Fibroblast of mammary gland (primary cell): ENCODE measurements at regions not wholly inside any gene's neighbourhood (a gene's known extent, or its start where the extent isn't known, plus 50 kb on each side); places are given as distances from the start of the nearest gene placed in this dataset.

Experiments used
- DNase-seq: peaks from one replicate; pipeline ENCODE4 v3.0.0-alpha.2; 2010; ENCODE audit warnings: low read depth
- H3K4me3 ChIP-seq: 2 replicates; pipeline ENCODE4 v1.5.1; 2011; ENCODE audit warnings: low read depth, mild to moderate bottlenecking, low read length, moderate library complexity; ENCODE audit not compliant: control insufficient read depth
- CTCF ChIP-seq: conservative IDR thresholded peaks from 2 replicates; pipeline ENCODE4 v1.5.1; 2011; ENCODE audit warnings: low read depth, low read length, inconsistent platforms; ENCODE audit not compliant: control insufficient read depth, insufficient read depth

GRCh38 chr10:78295242-78295641 is 261.6 kb downstream of the RPS24 start:
- no peak overlapping the region for H3K4me3 ChIP-seq
- DNase-seq: no peak
- TF ChIP-seq CTCF: no peak

- no peak for DNase-seq
- no peak overlapping the region for H3K4me3 ChIP-seq
- TF ChIP-seq CTCF: no peak
Observed at GRCh38 chr10:78296785-78297184, 263.1 kb downstream of the RPS24 start.

GRCh38 chr10:78297997-78298396 is 264.3 kb downstream of the RPS24 start:
- H3K4me3 ChIP-seq: no peak overlapping the region
- no peak for TF ChIP-seq CTCF
- DNase-seq: no peak

- TF ChIP-seq CTCF: no peak
- DNase-seq: no peak
- no peak overlapping the region for H3K4me3 ChIP-seq
Observed at GRCh38 chr10:78298835-78299234, 265.2 kb downstream of the RPS24 start.

GRCh38 chr10:78299851-78300468 is 266.3 kb downstream of the RPS24 start:
- no peak overlapping the region for H3K4me3 ChIP-seq
- peak; percentile 34 for DNase-seq
- TF ChIP-seq CTCF: no peak

GRCh38 chr10:78300526-78300925 is 266.9 kb downstream of the RPS24 start:
- DNase-seq: no peak

More at GRCh38 chr10:78300526-78300925, 266.9 kb downstream of the RPS24 start:
- TF ChIP-seq CTCF: no peak
- no peak overlapping the region for H3K4me3 ChIP-seq
